DMS79 treated with DMSO at 0.1 percent for 48 hours (cell line): ENCODE measurements at regions not wholly inside any gene's neighbourhood (a gene's known extent, or its start where the extent isn't known, plus 50 kb on each side); places are given as distances from the start of the nearest gene placed in this dataset.

ENCODE experiments used
- DNase-seq: peaks from one replicate; lab custom pipeline; 2025; lab: John Stamatoyannopoulos, UW

- DNase-seq: no peak
Observed at GRCh38 chr20:24796236-24796635, 152.8 kb upstream of the CST7 start.

- DNase-seq: no peak
Observed at GRCh38 chr20:24797113-24797512, 152.0 kb upstream of the CST7 start.

- DNase-seq: no peak
Observed at GRCh38 chr20:24797745-24798655, 151.1 kb upstream of the CST7 start.

GRCh38 chr20:24798930-24799705 lies 150.0 kb upstream of the CST7 start:
- DNase-seq: no peak

- DNase-seq: no peak
Observed at GRCh38 chr20:24799971-24800580, 149.0 kb upstream of the CST7 start.

- DNase-seq: no peak
Observed at GRCh38 chr20:24802286-24802820, 146.7 kb upstream of the CST7 start.

GRCh38 chr20:24804481-24805206 lies 144.4 kb upstream of the CST7 start:
- DNase-seq: no peak

GRCh38 chr20:24805456-24806238 lies 143.4 kb upstream of the CST7 start:
- no peak for DNase-seq

GRCh38 chr20:24806705-24807676 lies 142.1 kb upstream of the CST7 start:
- DNase-seq: no peak

- DNase-seq: no peak
Observed at GRCh38 chr20:24808616-24809015, 140.5 kb upstream of the CST7 start.

- no peak for DNase-seq
Observed at GRCh38 chr20:24809606-24810005, 139.5 kb upstream of the CST7 start.

GRCh38 chr20:24810676-24811407 lies 138.2 kb upstream of the CST7 start:
- no peak for DNase-seq

- DNase-seq: no peak
Observed at GRCh38 chr20:24812373-24812772, 136.7 kb upstream of the CST7 start.

GRCh38 chr20:24813080-24813479 lies 136.0 kb upstream of the CST7 start:
- no peak for DNase-seq

- DNase-seq: no peak
Observed at GRCh38 chr20:24813496-24813895, 135.6 kb upstream of the CST7 start.

- no peak for DNase-seq
Observed at GRCh38 chr20:24813936-24814335, 135.1 kb upstream of the CST7 start.

GRCh38 chr20:24814556-24815195 lies 134.4 kb upstream of the CST7 start:
- DNase-seq: peak; percentile 20

GRCh38 chr20:24815196-24815815 lies 133.8 kb upstream of the CST7 start:
- no peak for DNase-seq
